SK-N-SH treated with all-trans-retinoic acid at 6 μM for 48 hours (cell line): ENCODE measurements at regions not wholly inside any gene's neighbourhood (a gene's known extent, or its start where the extent isn't known, plus 50 kb on each side); places are given as distances from the start of the nearest gene placed in this dataset.

ENCODE experiments used
- ATAC-seq: fragments of 200-7000 bp; cut with Tn5 transposase; 3 replicates; pipeline ENCODE4 v1.9.1; 2020; ENCODE audit warnings: mild to moderate bottlenecking, moderate library complexity
- ARNTL ChIP-seq: fragments of 450-650 bp; formaldehyde crosslinking; IDR thresholded peaks from 2 replicates; pipeline ENCODE4 v1.5.0; 2020; ENCODE audit warnings: low read depth, mild to moderate bottlenecking, moderate library complexity, borderline replicate concordance
- BACH2 ChIP-seq: fragments of 250-450 bp; sonication (Bioruptor Pico); IDR thresholded peaks from 2 replicates; pipeline ENCODE4 v1.9.0; 2021; ENCODE audit warnings: mild to moderate bottlenecking, borderline replicate concordance
- CSDC2 ChIP-seq: fragments of 250-450 bp; sonication (Bioruptor Pico); IDR thresholded peaks from 2 replicates; pipeline ENCODE4 v1.5.0; 2020; ENCODE audit warnings: mild to moderate bottlenecking, moderate library complexity
- CSRNP3 ChIP-seq: fragments of 250-450 bp; sonication (Bioruptor Pico); IDR thresholded peaks from 2 replicates; pipeline ENCODE4 v1.5.1; 2021; ENCODE audit warnings: mild to moderate bottlenecking, moderate library complexity
- ESRRG ChIP-seq: fragments of 250-450 bp; sonication (Bioruptor Pico); IDR thresholded peaks from 2 replicates; pipeline ENCODE4 v1.6.1; 2021; ENCODE audit warnings: mild to moderate bottlenecking
- GLIS3 ChIP-seq: fragments of 250-450 bp; sonication (Bioruptor Pico); IDR thresholded peaks from 2 replicates; pipeline ENCODE4 v1.5.0; 2020; ENCODE audit warnings: mild to moderate bottlenecking, moderate library complexity
- ISL1 ChIP-seq: fragments of 250-450 bp; sonication (Bioruptor Pico); IDR thresholded peaks from 2 replicates; pipeline ENCODE4 v2.1.2; 2022; ENCODE audit warnings: mild to moderate bottlenecking, moderate library complexity
- OSR1 ChIP-seq: fragments of 250-450 bp; sonication (Bioruptor Pico); IDR thresholded peaks from 2 replicates; pipeline ENCODE4 v1.8.0; 2022; ENCODE audit warnings: moderate library complexity, mild to moderate bottlenecking, inconsistent platforms
- POU6F1 ChIP-seq: fragments of 250-450 bp; sonication (Bioruptor Pico); IDR thresholded peaks from 2 replicates; pipeline ENCODE4 v1.8.0; 2021; ENCODE audit warnings: low read depth, mild to moderate bottlenecking, moderate library complexity, borderline replicate concordance
- PPARA ChIP-seq: fragments of 250-450 bp; sonication (Bioruptor Pico); IDR thresholded peaks from 2 replicates; pipeline ENCODE4 v1.5.0; 2020; ENCODE audit warnings: mild to moderate bottlenecking, borderline replicate concordance
- RARB ChIP-seq: fragments of 250-450 bp; sonication (Bioruptor Pico); IDR thresholded peaks from 2 replicates; pipeline ENCODE4 v1.8.0; 2021; ENCODE audit warnings: mild to moderate bottlenecking, moderate library complexity
- SNAI2 ChIP-seq: fragments of 250-450 bp; sonication (Bioruptor Pico); IDR thresholded peaks from 2 replicates; pipeline ENCODE4 v1.5.0; 2020; ENCODE audit warnings: mild to moderate bottlenecking, moderate library complexity
- TCF4 ChIP-seq: fragments of 250-450 bp; sonication (Bioruptor Pico); IDR thresholded peaks from 2 replicates; pipeline ENCODE4 v1.8.0; 2021; ENCODE audit warnings: mild to moderate bottlenecking, moderate library complexity, borderline replicate concordance
- ZFP30 ChIP-seq: fragments of 450-650 bp; formaldehyde crosslinking; IDR thresholded peaks from 2 replicates; pipeline ENCODE4 v1.5.0; 2022; ENCODE audit warnings: mild to moderate bottlenecking, moderate library complexity
- ZNF565 ChIP-seq: fragments of 450-650 bp; formaldehyde crosslinking; conservative IDR thresholded peaks from 2 replicates; pipeline ENCODE4 v1.5.0; 2020; ENCODE audit warnings: low read depth, mild to moderate bottlenecking, moderate library complexity
- ZNF70 ChIP-seq: fragments of 450-650 bp; formaldehyde crosslinking; IDR thresholded peaks from 2 replicates; pipeline ENCODE4 v1.5.0; 2020; ENCODE audit warnings: mild to moderate bottlenecking, moderate library complexity
- ZNF8 ChIP-seq: fragments of 450-650 bp; formaldehyde crosslinking; IDR thresholded peaks from 2 replicates; pipeline ENCODE4 v1.5.0; 2020; ENCODE audit warnings: mild to moderate bottlenecking, moderate library complexity
- TF ChIP-seq, protein P1 (sequence below): fragments of 250-450 bp; sonication (Bioruptor Pico); IDR thresholded peaks from 2 replicates; pipeline ENCODE4 v1.5.0; 2020; ENCODE audit warnings: mild to moderate bottlenecking, moderate library complexity
- TF ChIP-seq, protein P2 (sequence below): fragments of 250-450 bp; sonication (Bioruptor Pico); IDR thresholded peaks from 2 replicates; pipeline ENCODE4 v1.5.1; 2020; ENCODE audit warnings: low read depth, mild to moderate bottlenecking, moderate library complexity
- TF ChIP-seq, protein P3 (sequence below): fragments of 250-450 bp; sonication (Bioruptor Pico); IDR thresholded peaks from 2 replicates; pipeline ENCODE4 v1.8.0; 2020; ENCODE audit warnings: mild to moderate bottlenecking, moderate library complexity, borderline replicate concordance

DNA sequence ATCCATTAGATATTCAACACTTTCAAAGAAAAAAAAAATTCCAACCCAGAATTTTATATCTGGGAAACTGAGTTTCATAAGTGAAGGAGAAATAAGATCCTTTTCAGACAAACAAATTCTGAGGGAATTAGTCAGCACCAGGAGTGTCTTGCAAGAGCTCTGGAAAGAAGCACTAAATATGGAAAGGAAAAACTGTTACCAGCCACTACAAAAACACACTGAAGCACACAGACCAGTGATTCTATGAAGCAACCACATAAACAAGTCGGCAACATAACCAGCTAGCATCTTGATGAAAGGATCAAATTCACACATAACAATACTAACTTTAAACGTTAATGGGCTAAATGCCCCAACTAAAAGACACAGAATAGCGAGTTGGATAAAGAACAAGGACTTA, 368.4 kb upstream of the MIR17HG start:
- ATAC-seq: no peak
- TF ChIP-seq CSDC2 (no peak), POU6F1 (CRISPR knock-in tag) (no peak), PPARA (CRISPR knock-in tag) (no peak), TCF4 (no peak), BACH2 (CRISPR knock-in tag) (no peak), ZFP30 (CRISPR knock-in tag) (no peak), ZNF70 (CRISPR knock-in tag) (no peak), ZNF565 (CRISPR knock-in tag) (no peak), RARB (CRISPR knock-in tag) (no peak), ARNTL (no peak), ESRRG (CRISPR knock-in tag) (no peak), ISL1 (no peak), OSR1 (CRISPR knock-in tag) (no peak)
- TF ChIP-seq, protein P1, sequence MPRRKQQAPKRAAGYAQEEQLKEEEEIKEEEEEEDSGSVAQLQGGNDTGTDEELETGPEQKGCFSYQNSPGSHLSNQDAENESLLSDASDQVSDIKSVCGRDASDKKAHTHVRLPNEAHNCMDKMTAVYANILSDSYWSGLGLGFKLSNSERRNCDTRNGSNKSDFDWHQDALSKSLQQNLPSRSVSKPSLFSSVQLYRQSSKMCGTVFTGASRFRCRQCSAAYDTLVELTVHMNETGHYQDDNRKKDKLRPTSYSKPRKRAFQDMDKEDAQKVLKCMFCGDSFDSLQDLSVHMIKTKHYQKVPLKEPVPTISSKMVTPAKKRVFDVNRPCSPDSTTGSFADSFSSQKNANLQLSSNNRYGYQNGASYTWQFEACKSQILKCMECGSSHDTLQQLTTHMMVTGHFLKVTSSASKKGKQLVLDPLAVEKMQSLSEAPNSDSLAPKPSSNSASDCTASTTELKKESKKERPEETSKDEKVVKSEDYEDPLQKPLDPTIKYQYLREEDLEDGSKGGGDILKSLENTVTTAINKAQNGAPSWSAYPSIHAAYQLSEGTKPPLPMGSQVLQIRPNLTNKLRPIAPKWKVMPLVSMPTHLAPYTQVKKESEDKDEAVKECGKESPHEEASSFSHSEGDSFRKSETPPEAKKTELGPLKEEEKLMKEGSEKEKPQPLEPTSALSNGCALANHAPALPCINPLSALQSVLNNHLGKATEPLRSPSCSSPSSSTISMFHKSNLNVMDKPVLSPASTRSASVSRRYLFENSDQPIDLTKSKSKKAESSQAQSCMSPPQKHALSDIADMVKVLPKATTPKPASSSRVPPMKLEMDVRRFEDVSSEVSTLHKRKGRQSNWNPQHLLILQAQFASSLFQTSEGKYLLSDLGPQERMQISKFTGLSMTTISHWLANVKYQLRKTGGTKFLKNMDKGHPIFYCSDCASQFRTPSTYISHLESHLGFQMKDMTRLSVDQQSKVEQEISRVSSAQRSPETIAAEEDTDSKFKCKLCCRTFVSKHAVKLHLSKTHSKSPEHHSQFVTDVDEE: no peak
- TF ChIP-seq, protein P2, sequence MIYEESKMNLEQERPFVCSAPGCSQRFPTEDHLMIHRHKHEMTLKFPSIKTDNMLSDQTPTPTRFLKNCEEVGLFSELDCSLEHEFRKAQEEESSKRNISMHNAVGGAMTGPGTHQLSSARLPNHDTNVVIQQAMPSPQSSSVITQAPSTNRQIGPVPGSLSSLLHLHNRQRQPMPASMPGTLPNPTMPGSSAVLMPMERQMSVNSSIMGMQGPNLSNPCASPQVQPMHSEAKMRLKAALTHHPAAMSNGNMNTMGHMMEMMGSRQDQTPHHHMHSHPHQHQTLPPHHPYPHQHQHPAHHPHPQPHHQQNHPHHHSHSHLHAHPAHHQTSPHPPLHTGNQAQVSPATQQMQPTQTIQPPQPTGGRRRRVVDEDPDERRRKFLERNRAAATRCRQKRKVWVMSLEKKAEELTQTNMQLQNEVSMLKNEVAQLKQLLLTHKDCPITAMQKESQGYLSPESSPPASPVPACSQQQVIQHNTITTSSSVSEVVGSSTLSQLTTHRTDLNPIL (CRISPR knock-in tag): no peak

DNA sequence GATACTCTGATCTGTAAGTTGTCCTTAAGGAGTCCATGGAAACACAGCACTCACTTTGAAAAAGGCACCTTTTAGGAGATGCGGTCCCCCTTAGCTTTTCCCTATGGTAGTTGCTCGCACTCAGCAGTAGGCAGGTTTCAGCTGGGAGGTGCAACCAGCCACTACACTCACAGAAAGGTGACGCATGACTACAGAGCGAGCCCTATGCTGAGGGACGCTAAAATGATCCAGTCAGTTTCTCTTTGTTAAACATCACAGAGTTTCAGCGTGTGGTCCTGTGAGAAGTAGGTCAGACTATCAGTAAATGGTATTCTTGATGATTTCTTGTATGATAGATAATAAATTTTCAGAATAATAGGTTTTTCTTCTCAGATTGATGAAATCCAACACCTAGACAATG, 362.7 kb upstream of the MIR17HG start:
- no peak for ATAC-seq
- TF ChIP-seq ZNF70 (CRISPR knock-in tag): no peak
- TF ChIP-seq, protein P1: no peak
- no peak for TF ChIP-seq POU6F1 (CRISPR knock-in tag)
- no peak for TF ChIP-seq GLIS3 (CRISPR knock-in tag)
- no peak for TF ChIP-seq SNAI2 (CRISPR knock-in tag)
- TF ChIP-seq CSDC2: no peak
- no peak for TF ChIP-seq TCF4
- TF ChIP-seq OSR1 (CRISPR knock-in tag): no peak
- no peak for TF ChIP-seq ZNF565 (CRISPR knock-in tag)
- no peak for TF ChIP-seq ZNF8 (CRISPR knock-in tag)

GRCh38 chr13:90995001-90995400, 352.5 kb upstream of the MIR17HG start:
- ATAC-seq: no peak
- TF ChIP-seq, protein P2 (CRISPR knock-in tag): no peak
- TF ChIP-seq RARB (CRISPR knock-in tag) (no peak), ZNF8 (CRISPR knock-in tag) (no peak), CSRNP3 (CRISPR knock-in tag) (no peak)
- TF ChIP-seq, protein P3, sequence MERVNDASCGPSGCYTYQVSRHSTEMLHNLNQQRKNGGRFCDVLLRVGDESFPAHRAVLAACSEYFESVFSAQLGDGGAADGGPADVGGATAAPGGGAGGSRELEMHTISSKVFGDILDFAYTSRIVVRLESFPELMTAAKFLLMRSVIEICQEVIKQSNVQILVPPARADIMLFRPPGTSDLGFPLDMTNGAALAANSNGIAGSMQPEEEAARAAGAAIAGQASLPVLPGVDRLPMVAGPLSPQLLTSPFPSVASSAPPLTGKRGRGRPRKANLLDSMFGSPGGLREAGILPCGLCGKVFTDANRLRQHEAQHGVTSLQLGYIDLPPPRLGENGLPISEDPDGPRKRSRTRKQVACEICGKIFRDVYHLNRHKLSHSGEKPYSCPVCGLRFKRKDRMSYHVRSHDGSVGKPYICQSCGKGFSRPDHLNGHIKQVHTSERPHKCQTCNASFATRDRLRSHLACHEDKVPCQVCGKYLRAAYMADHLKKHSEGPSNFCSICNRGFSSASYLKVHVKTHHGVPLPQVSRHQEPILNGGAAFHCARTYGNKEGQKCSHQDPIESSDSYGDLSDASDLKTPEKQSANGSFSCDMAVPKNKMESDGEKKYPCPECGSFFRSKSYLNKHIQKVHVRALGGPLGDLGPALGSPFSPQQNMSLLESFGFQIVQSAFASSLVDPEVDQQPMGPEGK (CRISPR knock-in tag): no peak
- TF ChIP-seq, protein P1: no peak
